Keratinocyte (primary cell): ENCODE measurements at regions not wholly inside any gene's neighbourhood (a gene's known extent, or its start where the extent isn't known, plus 50 kb on each side); places are given as distances from the start of the nearest gene placed in this dataset.

Source experiments
- CTCF ChIP-seq, 3 experiments: IDR thresholded peaks in 1 of 3; conservative IDR thresholded peaks in 1 of 3; optimal IDR thresholded peaks in 1 of 3; 2 replicates in 2 of 3; 3 replicates in 1 of 3; pipeline versions ENCODE3 to v1.5.1; 2011; ENCODE audit warnings: low read length in 3 of 3, mild to moderate bottlenecking in 3 of 3, moderate library complexity in 2 of 3, control low read depth in 1 of 3, inconsistent platforms in 1 of 3; ENCODE audit not compliant: insufficient read depth in 2 of 3; ENCODE audit errors: extremely low read depth in 1 of 3
- EZH2 ChIP-seq: IDR thresholded peaks from one replicate; pipeline ENCODE4 v1.6.1; 2012; ENCODE audit warnings: inconsistent platforms, mild to moderate bottlenecking, low read length, moderate library complexity

- TF ChIP-seq CTCF (optimal IDR thresholded peaks at IDR 0.05 in 1 of 3, IDR thresholded peaks at IDR 0.05 in 1 of 3, conservative IDR thresholded peaks at IDR 0.05 in 1 of 3; ENCODE audit: extremely low read depth in 1 of 3, insufficient read depth in 2 of 3, low read length in 3 of 3) (no peak), EZH2 (no peak)
Observed at GRCh38 chr6:6399568-6399967, 79.1 kb upstream of the F13A1 start.
